Ascending aorta (tissue), 2 donors: ENCODE measurements at regions not wholly inside any gene's neighbourhood (a gene's known extent, or its start where the extent isn't known, plus 50 kb on each side); places are given as distances from the start of the nearest gene placed in this dataset.
"Not testable (repeated sequence)": the region's sequence is repeated elsewhere in the genome, so short reads cannot be mapped to it uniquely, and the experiment has no call there.

Experiments used
- DNase-seq, 2 donors: peaks; one replicate each; pipeline ENCODE4 v3.0.0-alpha.2; 2019; ENCODE audit warnings: low spot score in 2 of 2
- H3K27ac ChIP-seq, 2 donors: fragments of 200-600 bp; sonication (generic); one replicate each; pipeline ENCODE4 v1.5.1; 2016 to 2017; ENCODE audit warnings: mild to moderate bottlenecking in 1 of 2
- H3K27me3 ChIP-seq: fragments of 200-600 bp; sonication (generic); one replicate; pipeline ENCODE4 v1.5.1; 2017
- H3K36me3 ChIP-seq, 2 donors: fragments of 200-600 bp; sonication (generic); one replicate each; pipeline ENCODE4 v1.5.1; 2016
- H3K4me1 ChIP-seq, 2 donors: fragments of 200-600 bp; sonication (generic); one replicate each; pipeline ENCODE4 v1.5.1; 2016 to 2017; ENCODE audit warnings: mild to moderate bottlenecking in 1 of 2
- H3K4me3 ChIP-seq, 2 donors: fragments of 200-600 bp; sonication (generic); one replicate each; pipeline ENCODE4 v1.5.1; 2016 to 2017; ENCODE audit warnings: mild to moderate bottlenecking in 1 of 2
- H3K9me3 ChIP-seq, 2 donors: fragments of 200-600 bp; sonication (generic); one replicate each; pipeline ENCODE4 v1.5.1; 2016
- intact Hi-C: fragments of 100-400 bp; cut with DNase I; formaldehyde crosslinking; loops from one replicate; pipeline ENCODE4 v1.15.1; 2023
- TF ChIP-seq, protein P1 (sequence below), 3 experiments: fragments of 200-600 bp in 2 of 3; fragments of 450-650 bp in 1 of 3; sonication (generic) in 2 of 3; IDR thresholded peaks; one replicate each; pipeline ENCODE4 v1.5.1; 2016 to 2019; ENCODE audit warnings: antibody characterized with exemption in 3 of 3, mild to moderate bottlenecking in 1 of 3, moderate library complexity in 1 of 3

DNA sequence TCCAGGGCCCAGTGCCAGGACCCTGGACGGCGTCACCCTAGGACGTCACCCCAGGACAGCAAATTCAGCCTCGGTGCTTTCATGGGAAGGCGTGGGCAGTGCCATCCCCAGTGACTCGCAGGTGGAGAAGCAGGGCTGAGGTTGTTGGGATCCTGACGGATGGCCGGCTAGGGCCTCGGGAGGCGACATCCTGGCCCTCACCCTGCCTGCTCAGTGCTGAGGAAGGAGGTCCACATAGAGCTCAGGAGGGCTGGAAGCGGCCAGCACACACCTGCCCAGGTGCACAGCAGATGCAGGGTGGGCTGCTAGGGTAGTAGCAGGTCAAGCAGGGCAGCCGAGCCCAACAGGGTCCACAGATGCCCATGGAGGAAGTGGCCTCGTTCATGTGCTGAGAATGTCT, 482.0 kb upstream of the SALL3 start:
- H3K9me3 ChIP-seq = no peaks in the 10 kb centered on the region
- no peaks in the 10 kb centered on the region for H3K36me3 ChIP-seq
- H3K27me3 ChIP-seq = no peaks in the 10 kb centered on the region
- H3K27ac ChIP-seq = no peak overlapping the region
- no peak overlapping the region for H3K4me3 ChIP-seq
- no peak for DNase-seq
- intact Hi-C loops = no loop called here
- no peaks in the 10 kb centered on the region for H3K4me1 ChIP-seq
- TF ChIP-seq, protein P1, sequence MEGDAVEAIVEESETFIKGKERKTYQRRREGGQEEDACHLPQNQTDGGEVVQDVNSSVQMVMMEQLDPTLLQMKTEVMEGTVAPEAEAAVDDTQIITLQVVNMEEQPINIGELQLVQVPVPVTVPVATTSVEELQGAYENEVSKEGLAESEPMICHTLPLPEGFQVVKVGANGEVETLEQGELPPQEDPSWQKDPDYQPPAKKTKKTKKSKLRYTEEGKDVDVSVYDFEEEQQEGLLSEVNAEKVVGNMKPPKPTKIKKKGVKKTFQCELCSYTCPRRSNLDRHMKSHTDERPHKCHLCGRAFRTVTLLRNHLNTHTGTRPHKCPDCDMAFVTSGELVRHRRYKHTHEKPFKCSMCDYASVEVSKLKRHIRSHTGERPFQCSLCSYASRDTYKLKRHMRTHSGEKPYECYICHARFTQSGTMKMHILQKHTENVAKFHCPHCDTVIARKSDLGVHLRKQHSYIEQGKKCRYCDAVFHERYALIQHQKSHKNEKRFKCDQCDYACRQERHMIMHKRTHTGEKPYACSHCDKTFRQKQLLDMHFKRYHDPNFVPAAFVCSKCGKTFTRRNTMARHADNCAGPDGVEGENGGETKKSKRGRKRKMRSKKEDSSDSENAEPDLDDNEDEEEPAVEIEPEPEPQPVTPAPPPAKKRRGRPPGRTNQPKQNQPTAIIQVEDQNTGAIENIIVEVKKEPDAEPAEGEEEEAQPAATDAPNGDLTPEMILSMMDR (IDR thresholded peaks at IDR 0.05) = no peak

GRCh38 chr18:78499586-78499985, 480.0 kb upstream of the SALL3 start:
- DNase-seq = no peak
- Histone ChIP-seq H3K27me3 (no peaks in the 10 kb centered on the region), H3K4me3 (no peak overlapping the region), H3K36me3 (no peaks in the 10 kb centered on the region), H3K27ac (no peak overlapping the region), H3K9me3 (no peaks in the 10 kb centered on the region), H3K4me1 (no peaks in the 10 kb centered on the region)
- TF ChIP-seq, protein P1 (IDR thresholded peaks at IDR 0.05) = no peak
- intact Hi-C loops = no loop called here

DNA sequence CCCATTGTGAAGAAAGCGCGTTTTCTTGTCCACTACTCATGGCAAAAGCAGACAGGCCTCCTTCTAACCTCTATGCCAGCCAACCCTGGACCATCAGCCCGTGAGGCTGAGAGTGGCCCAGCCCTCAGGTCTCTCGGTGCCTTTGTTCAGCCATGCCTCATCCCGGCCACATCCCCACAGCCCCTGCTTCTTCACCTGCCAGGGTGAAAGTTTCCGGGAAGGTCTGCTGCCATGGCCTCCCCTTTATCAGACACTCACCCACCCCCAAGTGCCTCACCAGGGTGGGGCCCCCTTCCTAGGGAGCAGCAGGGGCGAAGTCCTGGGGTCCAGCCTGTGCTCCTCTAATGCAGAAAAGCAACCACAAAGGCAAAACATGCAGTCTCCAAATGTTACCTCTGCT, 478.4 kb upstream of the SALL3 start:
- peak in 1 of 2 donors; percentile 44 for DNase-seq
- Histone ChIP-seq H3K9me3 (no peaks in the 10 kb centered on the region), H3K4me1 (no peaks in the 10 kb centered on the region), H3K4me3 (no peak overlapping the region), H3K27ac (no peak overlapping the region), H3K36me3 (no peaks in the 10 kb centered on the region), H3K27me3 (no peaks in the 10 kb centered on the region)
- TF ChIP-seq, protein P1 (IDR thresholded peaks at IDR 0.05) = no peak
- intact Hi-C loops = no loop called here

- peak in 1 of 2 donors; percentile 38 for DNase-seq
- no peaks in the 10 kb centered on the region for H3K27me3 ChIP-seq
Measured at GRCh38 chr18:78503129-78503528, 476.5 kb upstream of the SALL3 start.

GRCh38 chr18:78505851-78506461, 473.7 kb upstream of the SALL3 start:
- no peak overlapping the region for H3K4me3 ChIP-seq
- TF ChIP-seq, protein P1 (IDR thresholded peaks at IDR 0.05) = no peak

More at GRCh38 chr18:78503129-78503528, 476.5 kb upstream of the SALL3 start:
- Histone ChIP-seq H3K4me3 (no peak overlapping the region), H3K27ac (no peak overlapping the region), H3K4me1 (no peaks in the 10 kb centered on the region), H3K36me3 (no peaks in the 10 kb centered on the region), H3K9me3 (no peaks in the 10 kb centered on the region)
- intact Hi-C loops = no loop called here
- TF ChIP-seq, protein P1 (IDR thresholded peaks at IDR 0.05) = no peak

DNA sequence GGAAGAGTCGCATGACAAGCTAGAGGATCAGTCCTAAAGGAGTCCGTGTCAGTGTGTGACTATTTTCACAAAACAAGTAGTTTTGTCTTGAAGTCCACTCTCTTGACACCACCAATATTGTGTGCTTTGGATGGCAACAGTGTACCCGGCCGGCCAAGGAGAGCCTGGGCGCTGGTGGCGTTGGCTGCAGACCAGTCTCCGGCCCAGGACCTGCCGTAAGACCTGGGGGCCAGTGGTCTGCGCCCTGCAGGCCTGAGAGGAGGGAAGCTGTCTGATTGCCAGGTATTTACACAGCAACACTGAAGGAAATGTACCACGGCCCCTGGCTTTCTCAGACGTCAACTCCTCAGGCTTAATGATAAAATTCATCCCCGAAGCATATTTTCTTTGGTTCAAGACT, 472.4 kb upstream of the SALL3 start:
- intact Hi-C loops = no loop called here
- Histone ChIP-seq H3K4me1 (no peaks in the 10 kb centered on the region), H3K36me3 (no peaks in the 10 kb centered on the region), H3K27ac (no peak overlapping the region), H3K27me3 (no peaks in the 10 kb centered on the region), H3K4me3 (no peak overlapping the region), H3K9me3 (no peaks in the 10 kb centered on the region)
- DNase-seq = peak in 1 of 2 donors; percentile 35
- TF ChIP-seq, protein P1 (IDR thresholded peaks at IDR 0.05) = no peak

More at GRCh38 chr18:78505851-78506461, 473.7 kb upstream of the SALL3 start:
- Histone ChIP-seq H3K36me3 (no peaks in the 10 kb centered on the region), H3K27ac (no peak overlapping the region), H3K27me3 (no peaks in the 10 kb centered on the region), H3K9me3 (no peaks in the 10 kb centered on the region), H3K4me1 (no peaks in the 10 kb centered on the region)
- DNase-seq = peak in 1 of 2 donors; percentile 24
- intact Hi-C loops = no loop called here

DNA sequence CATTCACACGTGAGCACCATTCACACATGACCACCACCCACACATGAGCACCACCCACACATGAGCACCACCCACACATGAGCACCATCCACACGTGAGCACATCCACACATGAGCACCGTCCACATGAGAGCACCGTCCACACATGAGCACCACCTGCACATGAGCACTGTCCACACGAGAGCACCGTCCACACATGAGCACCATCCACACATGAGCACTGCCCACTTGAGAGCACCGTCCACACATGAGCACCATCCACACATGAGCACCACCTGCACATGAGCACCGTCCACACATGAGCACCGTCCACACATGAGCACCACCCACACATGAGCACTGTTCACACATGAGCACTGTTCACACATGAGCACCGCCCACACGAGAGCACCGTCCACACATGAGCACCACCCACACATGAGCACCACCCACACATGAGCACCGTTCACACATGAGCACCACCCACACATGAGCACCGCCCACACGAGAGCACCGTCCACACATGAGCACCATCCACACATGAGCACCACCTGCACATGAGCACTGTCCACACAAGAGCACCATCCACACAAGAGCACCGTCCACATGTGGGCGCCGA, 471.3 kb upstream of the SALL3 start:
- H3K27me3 ChIP-seq, H3K9me3 ChIP-seq, H3K36me3 ChIP-seq, H3K27ac ChIP-seq, DNase-seq, H3K4me3 ChIP-seq, H3K4me1 ChIP-seq, intact Hi-C loops: not testable (repeated sequence)
